Sigmoid colon (tissue), 6 donors: ENCODE measurements at regions not wholly inside any gene's neighbourhood (a gene's known extent, or its start where the extent isn't known, plus 50 kb on each side); places are given as distances from the start of the nearest gene placed in this dataset.

ENCODE experiments used
- DNase-seq: peaks from one replicate; pipeline ENCODE4 v3.0.0-alpha.2; 2019
- H3K27ac ChIP-seq, 4 donors: fragments of 200-600 bp; sonication (generic); one replicate each; pipeline ENCODE4 v1.5.1; 2016 to 2019; ENCODE audit warnings: mild to moderate bottlenecking in 1 of 4
- H3K27me3 ChIP-seq, 3 donors: fragments of 200-600 bp; sonication (generic); one replicate each; pipeline ENCODE4 v1.5.1; 2019; ENCODE audit warnings: mild to moderate bottlenecking in 1 of 3
- H3K36me3 ChIP-seq, 4 donors: fragments of 200-600 bp; sonication (generic); one replicate each; pipeline ENCODE4 v1.5.1; 2016 to 2019
- H3K4me1 ChIP-seq, 4 donors: fragments of 200-600 bp; sonication (generic); one replicate each; pipeline ENCODE4 v1.5.1; 2017 to 2019
- H3K4me3 ChIP-seq, 4 donors: fragments of 200-600 bp; sonication (generic); one replicate each; pipeline ENCODE4 v1.5.1; 2017 to 2019; ENCODE audit warnings: mild to moderate bottlenecking in 2 of 4, moderate library complexity in 1 of 4
- H3K9me3 ChIP-seq, 4 donors: fragments of 200-600 bp in 3 of 4; sonication (generic) in 3 of 4; one replicate each; pipeline versions ENCODE4 v1.5.1 to v1.6.1; 2013 to 2019
- EP300 ChIP-seq, 4 donors: sonication (generic); formaldehyde crosslinking; IDR thresholded peaks; one replicate each; pipeline ENCODE4 v1.6.1; 2017; ENCODE audit warnings: antibody characterized with exemption in 4 of 4
- POLR2A ChIP-seq, 2 donors: fragments of 450-650 bp; IDR thresholded peaks; one replicate each; pipeline ENCODE4 v1.6.1; 2016; ENCODE audit warnings: antibody characterized with exemption in 2 of 2, mild to moderate bottlenecking in 2 of 2, moderate library complexity in 2 of 2
- POLR2AphosphoS5 ChIP-seq, 4 donors: sonication (generic); formaldehyde crosslinking; IDR thresholded peaks; one replicate each; pipeline ENCODE4 v1.6.1; 2017; ENCODE audit warnings: antibody characterized with exemption in 4 of 4
- WGBS, 2 donors: extraction: QIAGEN DNeasy Blood & Tissue Kit; methylation state at CpG; one replicate each; pipeline ENCODE4 v1.1.7; 2013; 5-methylcytosine and 5-hydroxymethylcytosine counted together
- intact Hi-C: fragments of 100-400 bp; cut with DNase I; formaldehyde crosslinking; loops from one replicate; pipeline ENCODE4 v1.15.1; 2023
- TF ChIP-seq, protein P1 (sequence below), 4 experiments: fragments of 450-650 bp in 3 of 4; fragments of 200-600 bp in 1 of 4; IDR thresholded peaks; one replicate each; pipeline ENCODE4 v1.5.1; 2016 to 2019; ENCODE audit warnings: antibody characterized with exemption in 4 of 4, mild to moderate bottlenecking in 3 of 4, moderate library complexity in 2 of 4
- donor health status: healthy with polysubstance abuse.
- donor health status: healthy.

DNA sequence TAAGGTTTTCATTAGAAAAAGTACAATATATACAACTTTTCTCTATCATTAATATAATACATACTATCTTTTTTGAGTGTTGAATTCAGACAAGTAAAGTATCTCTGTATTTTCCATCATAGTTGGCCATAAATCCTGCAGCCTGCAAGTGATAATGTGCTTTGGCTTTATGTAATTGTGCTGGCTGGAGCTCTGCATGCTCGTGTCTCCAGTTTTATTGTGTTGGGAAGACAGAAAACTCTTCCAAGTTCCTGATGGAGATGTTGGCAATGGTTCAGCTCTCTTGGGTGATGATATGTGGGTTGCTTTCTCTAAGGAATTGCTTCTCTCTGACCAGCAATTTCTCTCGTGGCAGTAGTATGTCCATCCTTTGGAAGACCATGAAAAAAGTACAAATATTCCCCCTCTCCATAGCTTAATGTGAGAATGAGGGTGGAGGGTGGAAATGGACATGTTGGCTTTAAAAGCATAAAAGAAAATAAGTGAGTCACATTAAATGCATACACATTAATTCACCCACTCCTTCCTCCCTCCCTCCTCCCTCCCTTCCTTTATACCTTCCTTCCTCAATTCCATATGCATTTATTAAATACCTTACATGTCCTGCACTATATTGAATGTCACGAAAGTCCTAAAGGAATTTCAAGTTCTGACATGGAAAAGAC lies 344.2 kb downstream of the MTX2 start:
- DNase-seq, result no peak
- no peaks in the 10 kb centered on the region for H3K36me3 ChIP-seq

DNA sequence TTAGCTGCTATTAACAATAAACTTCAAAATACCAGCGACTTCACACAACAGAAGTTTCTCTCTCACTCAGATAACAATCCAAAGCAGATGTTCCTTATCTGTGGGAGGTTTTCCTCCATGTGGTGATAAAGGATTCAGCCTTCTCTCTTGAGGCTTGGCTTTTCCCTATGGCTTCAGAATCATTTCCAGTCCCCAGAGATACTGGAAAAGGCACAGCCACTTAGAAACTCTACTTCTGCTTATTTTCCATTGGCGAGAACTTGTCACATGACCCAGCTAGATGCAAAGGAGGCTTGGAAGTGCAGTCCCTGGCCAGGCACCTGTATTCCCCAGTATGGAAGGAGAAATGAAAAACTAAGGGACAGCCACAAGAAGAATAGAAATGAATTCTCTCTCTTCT lies 344.8 kb downstream of the MTX2 start:
- H3K9me3 ChIP-seq, result no peaks in the 10 kb centered on the region
- DNase-seq, result no peak
- TF ChIP-seq, protein P1, sequence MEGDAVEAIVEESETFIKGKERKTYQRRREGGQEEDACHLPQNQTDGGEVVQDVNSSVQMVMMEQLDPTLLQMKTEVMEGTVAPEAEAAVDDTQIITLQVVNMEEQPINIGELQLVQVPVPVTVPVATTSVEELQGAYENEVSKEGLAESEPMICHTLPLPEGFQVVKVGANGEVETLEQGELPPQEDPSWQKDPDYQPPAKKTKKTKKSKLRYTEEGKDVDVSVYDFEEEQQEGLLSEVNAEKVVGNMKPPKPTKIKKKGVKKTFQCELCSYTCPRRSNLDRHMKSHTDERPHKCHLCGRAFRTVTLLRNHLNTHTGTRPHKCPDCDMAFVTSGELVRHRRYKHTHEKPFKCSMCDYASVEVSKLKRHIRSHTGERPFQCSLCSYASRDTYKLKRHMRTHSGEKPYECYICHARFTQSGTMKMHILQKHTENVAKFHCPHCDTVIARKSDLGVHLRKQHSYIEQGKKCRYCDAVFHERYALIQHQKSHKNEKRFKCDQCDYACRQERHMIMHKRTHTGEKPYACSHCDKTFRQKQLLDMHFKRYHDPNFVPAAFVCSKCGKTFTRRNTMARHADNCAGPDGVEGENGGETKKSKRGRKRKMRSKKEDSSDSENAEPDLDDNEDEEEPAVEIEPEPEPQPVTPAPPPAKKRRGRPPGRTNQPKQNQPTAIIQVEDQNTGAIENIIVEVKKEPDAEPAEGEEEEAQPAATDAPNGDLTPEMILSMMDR (IDR thresholded peaks at IDR 0.05), result no peak
- TF ChIP-seq POLR2AphosphoS5 (IDR thresholded peaks at IDR 0.05), result no peak
- TF ChIP-seq POLR2A (IDR thresholded peaks at IDR 0.05), result no peak
- 63 to 68% methylated on average over 2 of the region's 2 CpGs for WGBS, 2 donors
- intact Hi-C loops, result no loop called here
- no peak overlapping the region for H3K4me3 ChIP-seq
- H3K36me3 ChIP-seq, result no peaks in the 10 kb centered on the region
- H3K4me1 ChIP-seq, result peaks cover 0 to 34% (median 25%) of the 10 kb centered on the region in 4 donors
- peak overlapping the region in 2 of 4 donors; percentile 33 to 37 for H3K27ac ChIP-seq
- H3K27me3 ChIP-seq, result no peaks in the 10 kb centered on the region

More for the DNA sequence above, 344.2 kb downstream of the MTX2 start:
- TF ChIP-seq EP300 (IDR thresholded peaks at IDR 0.05) (no peak), POLR2AphosphoS5 (IDR thresholded peaks at IDR 0.05) (peak in 3 of 4 donors; percentile 15 to 42 (median 27))
- H3K27me3 ChIP-seq, result no peaks in the 10 kb centered on the region
- peaks cover 0 to 33% (median 24%) of the 10 kb centered on the region in 4 donors for H3K4me1 ChIP-seq
- 35 to 48% methylated on average over 3 of the region's 3 CpGs for WGBS, 2 donors
- H3K9me3 ChIP-seq, result no peaks in the 10 kb centered on the region
- H3K27ac ChIP-seq, result peak overlapping the region in 2 of 4 donors; percentile 33 to 37
- H3K4me3 ChIP-seq, result no peak overlapping the region
- intact Hi-C loops, result no loop called here

DNA sequence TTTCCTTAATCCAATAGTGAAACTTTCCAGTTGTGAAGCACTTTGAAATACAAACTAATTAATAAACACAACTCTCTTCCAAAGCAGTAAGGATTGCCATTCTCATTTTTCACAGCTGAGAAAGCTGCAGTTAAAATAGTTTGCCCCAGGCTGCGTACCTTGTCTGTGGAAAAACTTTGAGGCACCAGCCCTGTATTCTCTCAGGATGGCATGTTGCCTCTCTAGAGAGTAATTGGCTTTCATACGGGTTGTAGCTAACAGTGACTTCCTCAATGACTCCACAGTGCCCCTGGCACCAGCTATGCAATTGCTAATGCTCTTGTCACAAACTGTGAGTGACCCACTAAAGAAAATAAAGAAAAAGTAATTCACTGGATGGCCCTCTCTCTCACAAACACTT lies 345.7 kb downstream of the MTX2 start:
- no peak for TF ChIP-seq EP300 (IDR thresholded peaks at IDR 0.05)
- TF ChIP-seq, protein P1 (IDR thresholded peaks at IDR 0.05), result no peak
- no peak for TF ChIP-seq POLR2A (IDR thresholded peaks at IDR 0.05)
- no peak for TF ChIP-seq POLR2AphosphoS5 (IDR thresholded peaks at IDR 0.05)
- intact Hi-C loops, result no loop called here
- peak overlapping the region in 1 of 4 donors; percentile 37 for H3K27ac ChIP-seq
- no peaks in the 10 kb centered on the region for H3K36me3 ChIP-seq
- no peaks in the 10 kb centered on the region for H3K9me3 ChIP-seq
- no peak overlapping the region for H3K4me3 ChIP-seq
- WGBS, 2 donors, result 59 to 61% methylated on average over 2 of the region's 2 CpGs
- H3K27me3 ChIP-seq, result no peaks in the 10 kb centered on the region
- DNase-seq, result no peak
- H3K4me1 ChIP-seq, result peaks cover 0 to 43% (median 31%) of the 10 kb centered on the region in 4 donors

DNA sequence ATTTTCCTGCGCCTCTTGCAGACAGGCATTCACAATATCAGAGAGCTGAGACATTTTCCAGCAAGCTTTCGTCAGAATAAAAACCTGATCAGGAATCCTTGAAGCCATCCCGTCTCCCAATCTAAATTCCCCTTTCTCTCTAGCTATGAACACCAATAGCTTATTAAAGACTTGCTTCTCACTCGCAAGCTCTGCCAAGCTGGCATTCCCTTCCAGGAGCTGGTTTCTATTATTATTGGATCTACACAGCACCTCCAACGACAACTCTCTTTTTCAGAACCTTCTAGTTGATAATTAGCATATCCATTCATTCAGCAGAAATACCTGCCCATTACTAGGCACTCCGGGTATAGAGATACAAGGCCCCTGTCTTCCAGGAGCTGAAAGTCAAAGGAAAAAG lies 350.3 kb downstream of the MTX2 start:
- Histone ChIP-seq H3K27ac (no peak overlapping the region), H3K27me3 (no peaks in the 10 kb centered on the region), H3K36me3 (no peaks in the 10 kb centered on the region), H3K4me3 (no peak overlapping the region), H3K4me1 (peaks cover 0 to 21% (median 14%) of the 10 kb centered on the region in 4 donors), H3K9me3 (no peaks in the 10 kb centered on the region)
- TF ChIP-seq EP300 (IDR thresholded peaks at IDR 0.05) (no peak), POLR2AphosphoS5 (IDR thresholded peaks at IDR 0.05) (no peak), POLR2A (IDR thresholded peaks at IDR 0.05) (no peak)
- TF ChIP-seq, protein P1 (IDR thresholded peaks at IDR 0.05), result no peak
- DNase-seq, result no peak
- intact Hi-C loops, result no loop called here
- WGBS, 2 donors, result 92 to 96% methylated on average over 6 of the region's 6 CpGs

DNA sequence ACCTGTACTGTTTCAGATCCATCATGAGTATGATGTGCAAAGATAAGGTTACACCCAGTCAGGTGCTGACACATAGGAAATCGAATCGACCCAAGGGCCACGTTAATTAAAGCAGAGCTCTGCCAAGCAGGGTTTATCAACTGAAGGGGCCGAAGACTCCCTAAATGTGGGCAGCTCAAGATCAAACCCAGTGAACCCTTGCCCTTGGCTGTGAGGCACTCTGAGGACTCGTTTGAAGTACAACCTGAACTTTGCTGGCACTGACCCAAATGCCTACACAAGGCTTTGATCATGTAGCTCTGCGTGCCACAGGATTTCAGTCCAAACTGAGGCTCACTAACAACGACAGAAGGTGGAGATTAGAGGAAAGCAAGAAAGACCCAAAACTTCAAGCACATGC lies 352.1 kb downstream of the MTX2 start:
- WGBS, 2 donors, result 54 to 82% methylated on average over 7 of the region's 7 CpGs
- DNase-seq, result no peak
- Histone ChIP-seq H3K27ac (no peak overlapping the region), H3K27me3 (no peaks in the 10 kb centered on the region), H3K9me3 (no peaks in the 10 kb centered on the region), H3K4me3 (no peak overlapping the region), H3K4me1 (peaks cover 0 to 10% (median 6%) of the 10 kb centered on the region in 4 donors), H3K36me3 (no peaks in the 10 kb centered on the region)
- TF ChIP-seq POLR2A (IDR thresholded peaks at IDR 0.05) (no peak), POLR2AphosphoS5 (IDR thresholded peaks at IDR 0.05) (no peak), EP300 (IDR thresholded peaks at IDR 0.05) (no peak)
- TF ChIP-seq, protein P1 (IDR thresholded peaks at IDR 0.05), result no peak
- intact Hi-C loops, result no loop called here
